Sigmoid colon (tissue), 6 donors: ENCODE measurements at regions not wholly inside any gene's neighbourhood (a gene's known extent, or its start where the extent isn't known, plus 50 kb on each side); places are given as distances from the start of the nearest gene placed in this dataset.

Source experiments
- DNase-seq: peaks from one replicate; pipeline ENCODE4 v3.0.0-alpha.2; 2019
- H3K27ac ChIP-seq, 4 donors: fragments of 200-600 bp; sonication (generic); one replicate each; pipeline ENCODE4 v1.5.1; 2016 to 2019; ENCODE audit warnings: mild to moderate bottlenecking in 1 of 4
- H3K27me3 ChIP-seq, 3 donors: fragments of 200-600 bp; sonication (generic); one replicate each; pipeline ENCODE4 v1.5.1; 2019; ENCODE audit warnings: mild to moderate bottlenecking in 1 of 3
- H3K36me3 ChIP-seq, 4 donors: fragments of 200-600 bp; sonication (generic); one replicate each; pipeline ENCODE4 v1.5.1; 2016 to 2019
- H3K4me1 ChIP-seq, 4 donors: fragments of 200-600 bp; sonication (generic); one replicate each; pipeline ENCODE4 v1.5.1; 2017 to 2019
- H3K4me3 ChIP-seq, 4 donors: fragments of 200-600 bp; sonication (generic); one replicate each; pipeline ENCODE4 v1.5.1; 2017 to 2019; ENCODE audit warnings: mild to moderate bottlenecking in 2 of 4, moderate library complexity in 1 of 4
- H3K9me3 ChIP-seq, 4 donors: fragments of 200-600 bp in 3 of 4; sonication (generic) in 3 of 4; one replicate each; pipeline versions ENCODE4 v1.5.1 to v1.6.1; 2013 to 2019
- EP300 ChIP-seq, 4 donors: sonication (generic); formaldehyde crosslinking; IDR thresholded peaks; one replicate each; pipeline ENCODE4 v1.6.1; 2017; ENCODE audit warnings: antibody characterized with exemption in 4 of 4
- POLR2A ChIP-seq, 2 donors: fragments of 450-650 bp; IDR thresholded peaks; one replicate each; pipeline ENCODE4 v1.6.1; 2016; ENCODE audit warnings: antibody characterized with exemption in 2 of 2, mild to moderate bottlenecking in 2 of 2, moderate library complexity in 2 of 2
- POLR2AphosphoS5 ChIP-seq, 4 donors: sonication (generic); formaldehyde crosslinking; IDR thresholded peaks; one replicate each; pipeline ENCODE4 v1.6.1; 2017; ENCODE audit warnings: antibody characterized with exemption in 4 of 4
- whole genome bisulfite sequencing, 2 donors: extraction: QIAGEN DNeasy Blood & Tissue Kit; methylation state at CpG; one replicate each; pipeline ENCODE4 v1.1.7; 2013; 5-methylcytosine and 5-hydroxymethylcytosine counted together
- intact Hi-C: fragments of 100-400 bp; cut with DNase I; formaldehyde crosslinking; loops from one replicate; pipeline ENCODE4 v1.15.1; 2023
- TF ChIP-seq, protein P1 (sequence below), 4 experiments: fragments of 450-650 bp in 3 of 4; fragments of 200-600 bp in 1 of 4; IDR thresholded peaks; one replicate each; pipeline ENCODE4 v1.5.1; 2016 to 2019; ENCODE audit warnings: antibody characterized with exemption in 4 of 4, mild to moderate bottlenecking in 3 of 4, moderate library complexity in 2 of 4
- donor health status: healthy with polysubstance abuse.
- donor health status: healthy.

DNA sequence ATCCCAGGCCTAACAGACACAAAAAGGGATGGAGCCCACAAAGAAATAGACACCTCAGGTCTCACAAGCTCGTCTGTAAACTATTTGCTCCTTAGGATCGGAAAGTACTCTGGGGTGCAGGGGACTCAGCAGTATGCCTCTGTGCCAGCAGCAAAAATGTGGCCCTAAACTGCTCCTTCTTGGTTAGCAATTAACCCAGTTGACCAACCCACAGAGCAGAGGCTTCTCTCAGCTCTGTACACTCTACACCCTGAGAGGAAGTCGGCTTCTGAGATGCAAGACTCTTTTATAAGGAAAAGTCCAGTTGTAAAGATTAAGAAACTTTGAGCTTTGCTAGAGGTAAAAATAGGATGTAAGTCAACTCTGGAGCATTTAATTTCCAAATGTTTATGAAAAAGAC is 156.3 kb upstream of the PRSS58 start:
- 22 to 68% methylated on average over 3 of the region's 3 CpGs for WGBS, 2 donors
- intact Hi-C loops: no loop called here
- Histone ChIP-seq H3K4me3 (no peak overlapping the region), H3K27me3 (no peaks in the 10 kb centered on the region), H3K36me3 (no peaks in the 10 kb centered on the region), H3K27ac (no peak overlapping the region), H3K9me3 (no peaks in the 10 kb centered on the region), H3K4me1 (no peaks in the 10 kb centered on the region)
- TF ChIP-seq POLR2AphosphoS5 (IDR thresholded peaks at IDR 0.05): no peak
- TF ChIP-seq, protein P1, sequence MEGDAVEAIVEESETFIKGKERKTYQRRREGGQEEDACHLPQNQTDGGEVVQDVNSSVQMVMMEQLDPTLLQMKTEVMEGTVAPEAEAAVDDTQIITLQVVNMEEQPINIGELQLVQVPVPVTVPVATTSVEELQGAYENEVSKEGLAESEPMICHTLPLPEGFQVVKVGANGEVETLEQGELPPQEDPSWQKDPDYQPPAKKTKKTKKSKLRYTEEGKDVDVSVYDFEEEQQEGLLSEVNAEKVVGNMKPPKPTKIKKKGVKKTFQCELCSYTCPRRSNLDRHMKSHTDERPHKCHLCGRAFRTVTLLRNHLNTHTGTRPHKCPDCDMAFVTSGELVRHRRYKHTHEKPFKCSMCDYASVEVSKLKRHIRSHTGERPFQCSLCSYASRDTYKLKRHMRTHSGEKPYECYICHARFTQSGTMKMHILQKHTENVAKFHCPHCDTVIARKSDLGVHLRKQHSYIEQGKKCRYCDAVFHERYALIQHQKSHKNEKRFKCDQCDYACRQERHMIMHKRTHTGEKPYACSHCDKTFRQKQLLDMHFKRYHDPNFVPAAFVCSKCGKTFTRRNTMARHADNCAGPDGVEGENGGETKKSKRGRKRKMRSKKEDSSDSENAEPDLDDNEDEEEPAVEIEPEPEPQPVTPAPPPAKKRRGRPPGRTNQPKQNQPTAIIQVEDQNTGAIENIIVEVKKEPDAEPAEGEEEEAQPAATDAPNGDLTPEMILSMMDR (IDR thresholded peaks at IDR 0.05): no peak
- no peak for TF ChIP-seq POLR2A (IDR thresholded peaks at IDR 0.05)
- no peak for TF ChIP-seq EP300 (IDR thresholded peaks at IDR 0.05)
- DNase-seq: no peak

DNA sequence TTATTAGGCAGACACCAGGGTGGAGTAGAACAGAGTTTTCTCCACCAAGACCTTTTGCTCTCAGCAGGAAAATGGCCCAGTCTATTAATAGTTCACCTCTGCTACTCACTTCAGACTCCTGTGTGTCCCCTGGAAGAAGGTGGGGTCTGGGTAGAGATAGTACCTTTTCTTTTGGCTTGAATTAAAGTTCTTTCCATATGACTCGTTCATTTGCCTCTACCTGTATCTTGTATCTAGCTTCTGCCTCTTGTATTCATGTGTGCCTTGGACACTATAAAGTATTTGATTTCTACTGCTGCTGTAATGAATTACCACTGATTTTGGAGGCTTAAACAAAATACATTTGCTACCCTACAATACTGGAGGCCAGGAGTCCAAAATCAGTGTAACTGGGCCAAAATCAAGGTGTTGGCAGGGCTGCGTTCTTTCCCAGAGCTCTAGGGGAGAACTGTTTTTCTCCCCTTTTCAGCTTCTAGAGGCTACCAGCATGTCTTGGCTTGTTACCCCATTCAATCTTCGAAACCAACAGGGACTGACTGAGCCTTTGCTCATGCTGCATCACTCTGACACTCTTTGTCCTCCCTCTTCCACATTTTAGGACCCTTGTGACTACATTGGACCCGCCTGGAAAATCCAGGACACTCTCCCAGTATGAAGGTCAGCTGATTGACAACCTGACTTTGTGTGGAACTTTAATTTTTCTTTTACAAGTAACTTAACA is 155.6 kb upstream of the PRSS58 start:
- intact Hi-C loops: no loop called here
- TF ChIP-seq POLR2AphosphoS5 (IDR thresholded peaks at IDR 0.05) (no peak), POLR2A (IDR thresholded peaks at IDR 0.05) (no peak), EP300 (IDR thresholded peaks at IDR 0.05) (no peak)
- TF ChIP-seq, protein P1 (IDR thresholded peaks at IDR 0.05): no peak
- H3K4me3 ChIP-seq: no peak overlapping the region
- no peaks in the 10 kb centered on the region for H3K4me1 ChIP-seq
- H3K27me3 ChIP-seq: no peaks in the 10 kb centered on the region
- 89 to 93% methylated on average over 4 of the region's 4 CpGs for WGBS, 2 donors
- no peak overlapping the region for H3K27ac ChIP-seq
- no peaks in the 10 kb centered on the region for H3K36me3 ChIP-seq
- DNase-seq: no peak
- no peaks in the 10 kb centered on the region for H3K9me3 ChIP-seq

DNA sequence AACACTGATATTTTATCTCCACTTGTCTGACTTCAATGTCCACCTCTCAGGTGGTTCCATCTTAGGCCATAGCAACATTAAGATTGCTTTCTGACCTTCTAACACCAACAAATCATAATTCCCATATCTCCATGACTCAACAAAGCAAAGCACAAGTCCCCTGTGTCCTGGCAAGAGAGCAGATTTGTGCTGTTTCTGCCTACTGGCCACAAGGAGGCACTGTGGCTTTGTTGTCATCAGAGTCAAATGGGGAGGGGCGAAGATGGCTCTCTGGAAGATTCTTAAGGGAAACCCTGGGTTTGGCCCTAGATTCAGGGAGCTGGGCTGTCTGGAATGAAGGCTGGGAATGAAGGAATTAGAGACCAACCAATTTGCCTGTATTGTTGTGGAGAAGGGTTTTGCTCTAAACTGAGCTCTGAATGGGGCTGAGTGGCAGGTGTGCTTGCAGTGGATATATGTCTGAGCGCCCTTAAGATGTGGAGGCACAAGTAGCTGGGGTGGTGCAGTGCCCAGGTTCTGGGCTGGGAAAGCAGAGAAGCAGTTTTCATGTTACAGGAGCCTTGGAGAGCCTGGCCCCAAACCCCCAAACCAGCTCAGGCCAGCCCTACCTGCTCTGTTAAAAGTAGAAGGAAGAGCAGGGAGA is 154.8 kb upstream of the PRSS58 start:
- intact Hi-C loops: no loop called here
- H3K9me3 ChIP-seq: no peaks in the 10 kb centered on the region
- no peak overlapping the region for H3K27ac ChIP-seq
- no peak overlapping the region for H3K4me3 ChIP-seq
- TF ChIP-seq POLR2AphosphoS5 (IDR thresholded peaks at IDR 0.05) (no peak), POLR2A (IDR thresholded peaks at IDR 0.05) (no peak), EP300 (IDR thresholded peaks at IDR 0.05) (no peak)
- TF ChIP-seq, protein P1 (IDR thresholded peaks at IDR 0.05): no peak
- DNase-seq: no peak
- no peaks in the 10 kb centered on the region for H3K36me3 ChIP-seq
- no peaks in the 10 kb centered on the region for H3K4me1 ChIP-seq
- H3K27me3 ChIP-seq: no peaks in the 10 kb centered on the region
- WGBS, 2 donors: 74 to 77% methylated on average over 2 of the region's 2 CpGs

- Histone ChIP-seq H3K4me1 (no peaks in the 10 kb centered on the region), H3K36me3 (no peaks in the 10 kb centered on the region), H3K27me3 (no peaks in the 10 kb centered on the region), H3K9me3 (no peaks in the 10 kb centered on the region), H3K27ac (no peak overlapping the region), H3K4me3 (no peak overlapping the region)
- TF ChIP-seq POLR2AphosphoS5 (IDR thresholded peaks at IDR 0.05) (no peak), POLR2A (IDR thresholded peaks at IDR 0.05) (no peak), EP300 (IDR thresholded peaks at IDR 0.05) (no peak)
- TF ChIP-seq, protein P1 (IDR thresholded peaks at IDR 0.05): no peak
- no peak for DNase-seq
- intact Hi-C loops: no loop called here
These were observed 151.6 kb upstream of the PRSS58 start for GRCh38 chr7:142409471-142409870.
